ENCODE measurements at regions not wholly inside any gene's neighbourhood (a gene's known extent, or its start where the extent isn't known, plus 50 kb on each side); places are given as distances from the start of the nearest gene placed in this dataset.

DNA sequence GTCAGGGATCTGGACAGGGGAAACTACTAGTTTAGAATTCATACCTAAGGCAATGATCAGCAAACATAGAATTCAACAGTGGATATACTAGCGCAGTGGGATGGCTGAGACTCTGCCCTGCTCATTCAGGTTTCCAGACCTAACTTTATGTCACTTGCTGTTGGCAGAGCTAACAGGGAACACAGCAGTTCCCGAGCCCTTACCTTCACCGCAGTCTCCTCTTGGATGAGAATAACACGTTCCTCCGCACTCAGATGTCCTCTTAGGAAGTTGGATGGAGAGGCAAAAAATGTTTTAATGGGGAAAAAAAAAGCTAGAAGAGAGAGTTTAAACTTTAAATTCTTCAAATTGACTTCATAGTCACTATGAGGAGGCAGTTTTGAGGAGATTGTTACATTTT lies 159.7 kb upstream of the FREM2 start:
- TF ChIP-seq, protein P1, sequence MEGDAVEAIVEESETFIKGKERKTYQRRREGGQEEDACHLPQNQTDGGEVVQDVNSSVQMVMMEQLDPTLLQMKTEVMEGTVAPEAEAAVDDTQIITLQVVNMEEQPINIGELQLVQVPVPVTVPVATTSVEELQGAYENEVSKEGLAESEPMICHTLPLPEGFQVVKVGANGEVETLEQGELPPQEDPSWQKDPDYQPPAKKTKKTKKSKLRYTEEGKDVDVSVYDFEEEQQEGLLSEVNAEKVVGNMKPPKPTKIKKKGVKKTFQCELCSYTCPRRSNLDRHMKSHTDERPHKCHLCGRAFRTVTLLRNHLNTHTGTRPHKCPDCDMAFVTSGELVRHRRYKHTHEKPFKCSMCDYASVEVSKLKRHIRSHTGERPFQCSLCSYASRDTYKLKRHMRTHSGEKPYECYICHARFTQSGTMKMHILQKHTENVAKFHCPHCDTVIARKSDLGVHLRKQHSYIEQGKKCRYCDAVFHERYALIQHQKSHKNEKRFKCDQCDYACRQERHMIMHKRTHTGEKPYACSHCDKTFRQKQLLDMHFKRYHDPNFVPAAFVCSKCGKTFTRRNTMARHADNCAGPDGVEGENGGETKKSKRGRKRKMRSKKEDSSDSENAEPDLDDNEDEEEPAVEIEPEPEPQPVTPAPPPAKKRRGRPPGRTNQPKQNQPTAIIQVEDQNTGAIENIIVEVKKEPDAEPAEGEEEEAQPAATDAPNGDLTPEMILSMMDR (optimal IDR thresholded peaks at IDR 0.05 in 1 of 3, IDR thresholded peaks at IDR 0.05 in 1 of 3, conservative IDR thresholded peaks at IDR 0.05 in 1 of 3; ENCODE audit: extremely low read depth in 1 of 3, insufficient read depth in 2 of 3, low read length in 3 of 3): no peak
- no peak for TF ChIP-seq EZH2 (IDR thresholded peaks at IDR 0.05; ENCODE audit: low read length)
